Esophagus squamous epithelium (tissue), 5 donors: ENCODE measurements at regions not wholly inside any gene's neighbourhood (a gene's known extent, or its start where the extent isn't known, plus 50 kb on each side); places are given as distances from the start of the nearest gene placed in this dataset.
"Not testable (repeated sequence)": the region's sequence is repeated elsewhere in the genome, so short reads cannot be mapped to it uniquely, and the experiment has no call there.

ENCODE experiments used
- DNase-seq: peaks from one replicate; lab custom pipeline; 2025; lab: John Stamatoyannopoulos, UW
- H3K27ac ChIP-seq, 4 donors: fragments of 200-600 bp; sonication (generic); one replicate each; pipeline ENCODE4 v1.5.1; 2016 to 2019; ENCODE audit warnings: mild to moderate bottlenecking in 1 of 4
- H3K27me3 ChIP-seq, 4 donors: fragments of 200-600 bp; sonication (generic); 1 replicate in 3 of 4; 2 replicates in 1 of 4; pipeline versions ENCODE4 v1.5.1 to v1.6.0; 2017 to 2021; ENCODE audit warnings: antibody characterized with exemption in 1 of 4
- H3K36me3 ChIP-seq, 3 donors: fragments of 200-600 bp; sonication (generic); one replicate each; pipeline ENCODE4 v1.5.1; 2016 to 2019
- H3K4me1 ChIP-seq, 3 donors: fragments of 200-600 bp; sonication (generic); one replicate each; pipeline ENCODE4 v1.5.1; 2017 to 2019
- H3K4me3 ChIP-seq, 4 donors: fragments of 200-600 bp; sonication (generic); 1 replicate in 3 of 4; 2 replicates in 1 of 4; pipeline ENCODE4 v1.5.1; 2016 to 2019; ENCODE audit warnings: mild to moderate bottlenecking in 2 of 4, moderate library complexity in 1 of 4
- H3K9me3 ChIP-seq, 3 donors: fragments of 200-600 bp; sonication (generic); one replicate each; pipeline ENCODE4 v1.5.1; 2016 to 2019
- POLR2A ChIP-seq, 4 donors: fragments of 450-650 bp; IDR thresholded peaks; one replicate each; pipeline ENCODE4 v1.6.1; 2017; ENCODE audit warnings: antibody characterized with exemption in 4 of 4, mild to moderate bottlenecking in 4 of 4, moderate library complexity in 3 of 4
- WGBS, 2 donors: methylation state at CpG; one replicate each; pipeline ENCODE4 v1.1.5; 2018; 5-methylcytosine and 5-hydroxymethylcytosine counted together
- intact Hi-C: fragments of 100-400 bp; cut with DNase I; formaldehyde crosslinking; loops from one replicate; pipeline ENCODE4 v1.15.0; 2022
- TF ChIP-seq, protein P1 (sequence below), 6 experiments: fragments of 450-650 bp in 4 of 6; fragments of 200-600 bp in 2 of 6; sonication (generic) in 2 of 6; IDR thresholded peaks; one replicate each; pipeline ENCODE4 v1.5.1; 2016 to 2019; ENCODE audit warnings: antibody characterized with exemption in 6 of 6, mild to moderate bottlenecking in 4 of 6, moderate library complexity in 4 of 6
- donor health status: DM: yes; HTN: yes; CAD: no.

DNA sequence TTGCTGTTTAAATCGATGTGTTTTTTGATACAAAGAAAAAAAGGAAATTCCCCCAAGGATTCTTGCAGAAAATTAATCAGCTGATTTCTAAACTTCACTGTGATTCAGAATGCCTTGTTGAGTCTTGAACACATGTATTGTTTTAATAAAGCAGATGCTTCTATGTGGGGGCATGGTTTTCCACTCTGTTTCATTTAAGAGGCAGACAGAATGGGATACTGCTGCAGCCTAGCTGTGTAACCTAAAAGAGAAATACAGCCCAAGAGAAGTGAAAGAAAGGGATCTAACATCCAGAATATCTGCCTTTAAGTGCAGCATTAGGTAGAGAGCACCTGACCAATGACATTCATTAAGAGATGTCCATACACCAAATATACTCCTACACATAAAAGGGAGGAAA is 365.1 kb upstream of the CCNH start:
- H3K4me1 ChIP-seq, result peaks cover 0 to 6% (median 0%) of the 10 kb centered on the region in 3 donors
- no peaks in the 10 kb centered on the region for H3K36me3 ChIP-seq
- no peak for DNase-seq
- H3K27ac ChIP-seq, result no peak overlapping the region
- peaks cover 0 to 48% (median 0%) of the 10 kb centered on the region in 4 donors for H3K27me3 ChIP-seq
- intact Hi-C loops, result no loop called here
- WGBS, 2 donors, result 45 to 55% methylated on average over 1 of the region's 1 CpG
- no peaks in the 10 kb centered on the region for H3K9me3 ChIP-seq
- H3K4me3 ChIP-seq, result no peak overlapping the region
- TF ChIP-seq, protein P1, sequence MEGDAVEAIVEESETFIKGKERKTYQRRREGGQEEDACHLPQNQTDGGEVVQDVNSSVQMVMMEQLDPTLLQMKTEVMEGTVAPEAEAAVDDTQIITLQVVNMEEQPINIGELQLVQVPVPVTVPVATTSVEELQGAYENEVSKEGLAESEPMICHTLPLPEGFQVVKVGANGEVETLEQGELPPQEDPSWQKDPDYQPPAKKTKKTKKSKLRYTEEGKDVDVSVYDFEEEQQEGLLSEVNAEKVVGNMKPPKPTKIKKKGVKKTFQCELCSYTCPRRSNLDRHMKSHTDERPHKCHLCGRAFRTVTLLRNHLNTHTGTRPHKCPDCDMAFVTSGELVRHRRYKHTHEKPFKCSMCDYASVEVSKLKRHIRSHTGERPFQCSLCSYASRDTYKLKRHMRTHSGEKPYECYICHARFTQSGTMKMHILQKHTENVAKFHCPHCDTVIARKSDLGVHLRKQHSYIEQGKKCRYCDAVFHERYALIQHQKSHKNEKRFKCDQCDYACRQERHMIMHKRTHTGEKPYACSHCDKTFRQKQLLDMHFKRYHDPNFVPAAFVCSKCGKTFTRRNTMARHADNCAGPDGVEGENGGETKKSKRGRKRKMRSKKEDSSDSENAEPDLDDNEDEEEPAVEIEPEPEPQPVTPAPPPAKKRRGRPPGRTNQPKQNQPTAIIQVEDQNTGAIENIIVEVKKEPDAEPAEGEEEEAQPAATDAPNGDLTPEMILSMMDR (IDR thresholded peaks at IDR 0.05), result no peak
- no peak for TF ChIP-seq POLR2A (IDR thresholded peaks at IDR 0.05)

DNA sequence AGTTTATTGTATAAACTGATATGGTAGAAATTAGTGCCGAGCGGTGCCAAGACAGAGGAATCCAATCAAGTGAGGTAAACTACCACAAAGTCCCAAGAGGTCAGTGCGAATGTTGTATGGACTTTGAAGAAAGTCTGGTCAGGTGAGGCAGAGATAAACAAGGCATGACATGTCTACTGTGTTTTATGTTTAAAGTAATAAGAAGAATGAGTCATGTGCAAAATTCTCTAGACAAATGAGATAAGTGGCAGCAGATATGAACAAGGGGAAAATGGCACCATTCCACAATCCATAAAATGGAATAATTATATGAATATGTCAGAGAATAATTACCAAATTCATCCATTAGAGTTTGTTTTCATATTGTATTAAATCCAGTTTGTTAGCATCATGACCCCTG is 364.1 kb upstream of the CCNH start:
- Histone ChIP-seq H3K36me3 (no peaks in the 10 kb centered on the region), H3K9me3 (no peaks in the 10 kb centered on the region), H3K27me3 (peaks cover 0 to 45% (median 0%) of the 10 kb centered on the region in 4 donors), H3K4me1 (peaks cover 0 to 6% (median 0%) of the 10 kb centered on the region in 3 donors), H3K4me3 (no peak overlapping the region), H3K27ac (no peak overlapping the region)
- intact Hi-C loops, result no loop called here
- no peak for TF ChIP-seq POLR2A (IDR thresholded peaks at IDR 0.05)
- TF ChIP-seq, protein P1 (IDR thresholded peaks at IDR 0.05), result no peak
- no peak for DNase-seq
- WGBS, 2 donors, result 76 to 78% methylated on average over 3 of the region's 3 CpGs

DNA sequence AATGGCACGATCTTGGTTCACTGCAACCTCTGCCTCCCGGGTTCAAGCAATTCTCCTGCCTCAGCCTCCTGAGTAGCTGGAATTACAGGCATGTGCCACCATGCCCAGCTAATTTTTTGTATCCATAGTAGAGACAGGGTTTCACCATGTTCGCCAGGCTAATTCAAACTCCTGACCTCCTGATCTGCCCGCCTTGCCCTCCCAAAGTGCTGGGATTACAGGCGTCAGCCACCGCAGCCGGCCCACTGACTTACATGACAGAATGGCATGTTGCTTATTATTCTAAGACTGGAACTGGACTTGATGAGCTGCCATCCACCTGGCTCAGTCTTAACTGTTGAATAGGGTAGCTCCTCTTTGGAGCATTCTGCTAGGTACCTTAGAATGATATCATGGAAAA is 363.6 kb upstream of the CCNH start:
- H3K27ac ChIP-seq, H3K4me3 ChIP-seq, H3K9me3 ChIP-seq, intact Hi-C loops, H3K36me3 ChIP-seq, H3K4me1 ChIP-seq, DNase-seq: not testable (repeated sequence)
- peaks cover 0 to 45% (median 0%) of the 10 kb centered on the region in 4 donors for H3K27me3 ChIP-seq
- WGBS, 2 donors, result 81% methylated on average over 3 to 7 of the region's 7 CpGs

DNA sequence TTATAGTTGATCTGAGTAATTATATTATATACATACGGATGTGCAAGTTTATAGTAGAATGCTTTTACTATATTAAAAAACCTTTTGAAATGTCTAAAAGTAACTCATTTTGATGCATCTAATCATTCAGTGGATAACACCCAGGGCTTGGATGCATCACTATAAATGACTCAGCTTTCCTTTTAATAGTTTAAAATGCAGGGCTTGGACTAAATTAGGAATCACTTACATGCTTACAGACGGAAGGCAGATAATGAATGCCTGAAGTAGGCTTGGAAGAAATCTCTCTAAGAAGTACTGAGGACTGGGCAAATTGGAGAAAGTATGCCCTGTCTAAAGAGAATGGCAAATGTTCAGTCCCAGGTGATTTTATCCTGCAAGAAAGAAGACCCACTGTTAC is 362.5 kb upstream of the CCNH start:
- Histone ChIP-seq H3K27me3 (peaks cover 0 to 52% (median 3%) of the 10 kb centered on the region in 4 donors), H3K27ac (no peak overlapping the region), H3K4me1 (no peaks in the 10 kb centered on the region), H3K36me3 (no peaks in the 10 kb centered on the region), H3K9me3 (no peaks in the 10 kb centered on the region), H3K4me3 (no peak overlapping the region)
- intact Hi-C loops, result no loop called here
- 66 to 68% methylated on average over 2 of the region's 2 CpGs for WGBS, 2 donors
- DNase-seq, result no peak
- no peak for TF ChIP-seq POLR2A (IDR thresholded peaks at IDR 0.05)
- TF ChIP-seq, protein P1 (IDR thresholded peaks at IDR 0.05), result no peak

DNA sequence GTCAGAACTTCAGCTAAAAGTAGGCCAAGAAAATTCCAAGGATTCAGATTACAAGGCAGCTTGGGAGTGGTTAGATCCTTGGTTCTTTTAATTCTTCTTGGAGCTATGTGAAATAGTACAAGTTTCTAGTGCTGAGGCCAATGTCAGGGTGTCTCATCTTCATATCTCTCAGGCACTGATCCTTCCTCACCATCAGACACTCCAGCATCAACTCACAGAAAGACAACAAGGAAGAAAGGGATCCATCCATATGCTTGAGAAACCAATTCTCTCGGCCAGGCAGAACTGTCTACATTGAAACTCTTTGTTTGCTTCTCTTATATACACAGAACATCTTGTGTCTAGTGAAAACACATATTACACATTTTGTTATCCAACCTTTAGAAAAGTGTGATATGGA is 362.1 kb upstream of the CCNH start:
- TF ChIP-seq, protein P1 (IDR thresholded peaks at IDR 0.05), result no peak
- TF ChIP-seq POLR2A (IDR thresholded peaks at IDR 0.05), result no peak
- WGBS, 2 donors, result 62 to 71% methylated on average over 1 of the region's 1 CpG
- H3K36me3 ChIP-seq, result no peaks in the 10 kb centered on the region
- H3K27me3 ChIP-seq, result peaks cover 0 to 56% (median 3%) of the 10 kb centered on the region in 4 donors
- no peaks in the 10 kb centered on the region for H3K9me3 ChIP-seq
- DNase-seq, result no peak
- H3K4me1 ChIP-seq, result no peaks in the 10 kb centered on the region
- intact Hi-C loops, result no loop called here
- no peak overlapping the region for H3K27ac ChIP-seq
- H3K4me3 ChIP-seq, result no peak overlapping the region

DNA sequence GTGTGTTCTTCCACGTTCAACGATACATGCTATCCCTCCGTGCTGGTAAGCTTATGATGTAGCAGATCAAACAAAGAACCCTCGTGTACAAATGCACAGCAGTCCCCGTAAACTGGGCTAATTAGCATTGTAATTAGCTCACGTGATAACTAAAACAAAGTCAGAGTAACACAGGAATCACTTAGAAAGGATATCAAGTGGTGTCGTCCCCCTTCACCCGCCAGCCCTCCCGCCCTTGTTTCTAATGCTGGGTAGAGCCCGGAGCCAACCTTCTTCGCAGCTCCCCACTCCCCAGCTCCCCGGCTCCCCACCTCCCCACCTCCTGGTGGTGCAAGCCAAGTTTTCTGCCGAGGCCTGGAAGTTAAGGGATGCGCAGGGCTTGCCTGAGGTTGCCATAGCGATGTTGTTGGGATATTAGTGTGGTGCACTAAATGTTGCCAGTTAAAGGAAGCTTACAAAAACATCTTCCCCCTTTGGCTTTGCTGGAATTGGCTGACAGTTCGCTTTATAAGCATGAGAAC is 357.9 kb upstream of the CCNH start:
- no peak for DNase-seq
- Histone ChIP-seq H3K4me1 (no peaks in the 10 kb centered on the region), H3K27me3 (peaks cover 0 to 36% (median 3%) of the 10 kb centered on the region in 4 donors), H3K36me3 (no peaks in the 10 kb centered on the region), H3K27ac (no peak overlapping the region), H3K9me3 (no peaks in the 10 kb centered on the region), H3K4me3 (no peak overlapping the region)
- intact Hi-C loops, result no loop called here
- no peak for TF ChIP-seq POLR2A (IDR thresholded peaks at IDR 0.05)
- TF ChIP-seq, protein P1 (IDR thresholded peaks at IDR 0.05), result no peak
- 25 to 36% methylated on average over 14 to 15 of the region's 16 CpGs for WGBS, 2 donors
